CD4-positive, alpha-beta T cell (primary cell): ENCODE measurements at regions not wholly inside any gene's neighbourhood (a gene's known extent, or its start where the extent isn't known, plus 50 kb on each side); places are given as distances from the start of the nearest gene placed in this dataset.
A peak's percentile ranks its signal among the peaks of the same experiment; 100 is the strongest.

ENCODE experiments used
- ATAC-seq: fragments of 200-7000 bp; cut with Tn5 transposase; one replicate; pipeline ENCODE4 v1.10.0; 2022; ENCODE audit warnings: mild to moderate bottlenecking; ENCODE audit not compliant: poor library complexity
- CTCF ChIA-PET: fragments of 350-600 bp; sonication (Branson Sonifier 250); formaldehyde crosslinking; loops from one replicate; lab custom pipeline; 2021; ENCODE audit warnings: antibody characterized with exemption, inconsistent platforms; lab: Charles Lee
- POLR2A ChIA-PET: fragments of 350-600 bp; sonication (Branson Sonifier 250); formaldehyde crosslinking; loops from one replicate; lab custom pipeline; 2021; ENCODE audit warnings: antibody characterized with exemption, inconsistent platforms; lab: Charles Lee
- DNase-seq, 14 experiments: peaks; one replicate each; pipeline ENCODE4 v3.0.0-alpha.2; 2013 to 2020; ENCODE audit warnings: mixed read lengths in 2 of 14
- H3K27ac ChIP-seq, 2 donors: one replicate each; pipeline versions ENCODE4 v1.5.1 to v1.7.0; 2013; ENCODE audit warnings: low read length in 2 of 2, low read depth in 1 of 2, mild to moderate bottlenecking in 1 of 2
- H3K27me3 ChIP-seq, 2 experiments: 1 replicate in 1 of 2; 2 replicates in 1 of 2; pipeline versions ENCODE4 v1.6.1 to v1.7.0; 2013; ENCODE audit warnings: low read length in 2 of 2, control low read depth in 1 of 2, mild to moderate bottlenecking in 1 of 2, moderate library complexity in 1 of 2; ENCODE audit not compliant: insufficient read depth in 2 of 2, control insufficient read depth in 1 of 2
- H3K36me3 ChIP-seq: one replicate; pipeline ENCODE4 v1.6.1; 2013; ENCODE audit warnings: low read length, control low read depth; ENCODE audit not compliant: insufficient read depth
- H3K4me1 ChIP-seq: one replicate; pipeline ENCODE4 v1.6.1; 2013; ENCODE audit warnings: low read length, control low read depth; ENCODE audit not compliant: insufficient read depth
- H3K4me3 ChIP-seq: one replicate; pipeline ENCODE4 v1.5.1; 2013; ENCODE audit warnings: mild to moderate bottlenecking, low read length, moderate library complexity
- H3K9me3 ChIP-seq, 2 experiments: 1 replicate in 1 of 2; 2 replicates in 1 of 2; pipeline versions ENCODE4 v1.6.1 to v1.7.0; 2013; ENCODE audit warnings: low read length in 2 of 2, mild to moderate bottlenecking in 2 of 2, control low read depth in 1 of 2, moderate library complexity in 1 of 2; ENCODE audit not compliant: control insufficient read depth in 1 of 2, insufficient read depth in 1 of 2
- H3K27ac Mint-ChIP-seq: one replicate; pipeline ENCODE4 v1.8.0; 2020; ENCODE audit warnings: mixed read lengths
- H3K27me3 Mint-ChIP-seq: one replicate; pipeline ENCODE4 v1.8.0; 2021; ENCODE audit warnings: mixed read lengths
- H3K36me3 Mint-ChIP-seq: one replicate; pipeline ENCODE4 v1.8.0; 2021; ENCODE audit warnings: low read depth, mixed read lengths
- H3K4me1 Mint-ChIP-seq: one replicate; pipeline ENCODE4 v1.8.0; 2021; ENCODE audit warnings: low read depth, mixed read lengths
- H3K4me3 Mint-ChIP-seq: one replicate; pipeline ENCODE4 v1.8.0; 2020; ENCODE audit warnings: mild to moderate bottlenecking, mixed read lengths
- H3K9me3 Mint-ChIP-seq: one replicate; pipeline ENCODE4 v1.8.0; 2020; ENCODE audit warnings: mixed read lengths
- CTCF ChIP-seq: fragments of 200-600 bp; IDR thresholded peaks from one replicate; pipeline ENCODE4 v1.8.0; 2022; ENCODE audit warnings: antibody characterized with exemption, mild to moderate bottlenecking
- intact Hi-C, 2 experiments: fragments of 100-400 bp; cut with DNase I in 1 of 2; cut with micrococcal nuclease in 1 of 2; formaldehyde crosslinking; loops; one replicate each; pipeline versions ENCODE4 v1.15.1 to v1.9.0; 2023 to 2025; cut with DNase I, micrococcal nuclease

- Mint-ChIP-seq H3K4me3 (no peak overlapping the region), H3K9me3 (no peaks in the 10 kb centered on the region), H3K36me3 (no peaks in the 10 kb centered on the region), H3K4me1 (peaks cover 19% of the 10 kb centered on the region), H3K27me3 (no peaks in the 10 kb centered on the region), H3K27ac (no peak overlapping the region)
- intact Hi-C loops, result loop anchor here in 1 of 2 experiments (10.0 kb wide), 1 partner anchor 325 kb away; no protein-coding TSS in a partner anchor
- no peak for ATAC-seq
- no peaks in the 10 kb centered on the region for H3K36me3 ChIP-seq
- no peak overlapping the region for H3K4me3 ChIP-seq
- H3K27ac ChIP-seq, result no peak overlapping the region
- no peak for TF ChIP-seq CTCF
- ChIA-PET POLR2A (interaction anchor here (0.7 kb wide), 1 partner anchor 297 kb away, joined by 3 read pairs; no protein-coding TSS in a partner anchor), CTCF (interaction anchor here (1.3 kb wide), 1 partner anchor 12 kb away, joined by 3 read pairs; no protein-coding TSS in a partner anchor)
- H3K9me3 ChIP-seq, result no peaks in the 10 kb centered on the region
- peaks cover 7% of the 10 kb centered on the region for H3K4me1 ChIP-seq
- DNase-seq, result peak in 4 of 14 experiments; percentile 19 to 27 (median 26)
- no peaks in the 10 kb centered on the region for H3K27me3 ChIP-seq
Observed at GRCh38 chr5:87069974-87070608, 197.6 kb upstream of the RASA1 start.

GRCh38 chr5:87074072-87074471, 193.6 kb upstream of the RASA1 start:
- H3K4me1 ChIP-seq, result peaks cover 9% of the 10 kb centered on the region
- H3K4me3 ChIP-seq, result no peak overlapping the region
- H3K9me3 ChIP-seq, result no peaks in the 10 kb centered on the region
- ATAC-seq, result no peak
- H3K36me3 Mint-ChIP-seq, result no peaks in the 10 kb centered on the region
- H3K27me3 Mint-ChIP-seq, result no peaks in the 10 kb centered on the region
- POLR2A ChIA-PET, result interaction anchor here (1.3 to 1.6 kb wide), 2 partner anchors 21 to 91 kb away, joined by 4 read pairs; no protein-coding TSS in a partner anchor
- no peaks in the 10 kb centered on the region for H3K27me3 ChIP-seq
- CTCF ChIA-PET, result interaction anchor here (0.7 kb wide), 1 partner anchor 22 kb away, joined by 4 read pairs; no protein-coding TSS in a partner anchor
- intact Hi-C loops, result loop anchor here (2.0 to 10.0 kb wide), 2 partner anchors 321 to 333 kb away; no protein-coding TSS in a partner anchor
- H3K4me3 Mint-ChIP-seq, result peak overlapping the region; percentile 4
- no peaks in the 10 kb centered on the region for H3K9me3 Mint-ChIP-seq
- no peaks in the 10 kb centered on the region for H3K36me3 ChIP-seq
- no peak for DNase-seq
- H3K27ac ChIP-seq, result no peak overlapping the region
- TF ChIP-seq CTCF, result no peak
- peaks cover 43% of the 10 kb centered on the region for H3K4me1 Mint-ChIP-seq
- peak overlapping the region; percentile 43 for H3K27ac Mint-ChIP-seq

- no peak for TF ChIP-seq CTCF
Observed at GRCh38 chr5:87074934-87075541, 192.6 kb upstream of the RASA1 start.

More at GRCh38 chr5:87074934-87075541, 192.6 kb upstream of the RASA1 start:
- intact Hi-C loops, result loop anchor here (2.0 to 10.0 kb wide), 2 partner anchors 320 to 332 kb away; no protein-coding TSS in a partner anchor
- no peaks in the 10 kb centered on the region for H3K27me3 Mint-ChIP-seq
- no peaks in the 10 kb centered on the region for H3K9me3 Mint-ChIP-seq
- CTCF ChIA-PET, result interaction anchor here (0.6 to 0.7 kb wide), 2 partner anchors 9 to 29 kb away, joined by 3 to 4 read pairs; no protein-coding TSS in a partner anchor
- no peaks in the 10 kb centered on the region for H3K36me3 Mint-ChIP-seq
- Histone ChIP-seq H3K4me3 (no peak overlapping the region), H3K36me3 (no peaks in the 10 kb centered on the region), H3K27ac (peak overlapping the region in 1 of 2 donors; percentile 19), H3K4me1 (peaks cover 16% of the 10 kb centered on the region), H3K9me3 (no peaks in the 10 kb centered on the region), H3K27me3 (no peaks in the 10 kb centered on the region)
- peak overlapping the region; percentile 43 for H3K27ac Mint-ChIP-seq
- DNase-seq (peak in 5 of 14 experiments; percentile 8 to 83 (median 23)), ATAC-seq (peak; percentile 32)
- H3K4me3 Mint-ChIP-seq, result no peak overlapping the region
- H3K4me1 Mint-ChIP-seq, result peaks cover 45% of the 10 kb centered on the region
- POLR2A ChIA-PET, result interaction anchor here (0.8 to 1.6 kb wide), 5 partner anchors 20 to 325 kb away, joined by 4 read pairs; no protein-coding TSS in a partner anchor
